IMR-90 (cell line): ENCODE measurements at regions not wholly inside any gene's neighbourhood (a gene's known extent, or its start where the extent isn't known, plus 50 kb on each side); places are given as distances from the start of the nearest gene placed in this dataset.

Experiments used
- ATAC-seq: fragments of 200-7000 bp; cut with Tn5 transposase; 2 replicates; pipeline ENCODE4 v1.9.1; 2020; ENCODE audit warnings: low read depth, mild to moderate bottlenecking, moderate library complexity
- BruUV-seq: library from RNA; stranded (reverse); fragments of 400-500 nt; replicated peaks from 2 replicates; lab custom pipeline; 2021; lab: Mats Ljungman, UMichigan
- CTCF ChIA-PET: fragments of 300-600 bp; formaldehyde crosslinking; extraction: SDS; loops from one replicate; lab custom pipeline; 2021; ENCODE audit warnings: antibody characterized with exemption; lab: Yijun Ruan, JAX
- POLR2A ChIA-PET: fragments of 300-600 bp; sonication (Branson Sonifier 250); formaldehyde crosslinking; loops from one replicate; lab custom pipeline; 2022; ENCODE audit warnings: antibody characterized with exemption; ENCODE audit not compliant: unreplicated experiment; lab: Charles Lee
- DNase-seq: peaks from one replicate; pipeline ENCODE4 v3.0.0; 2013
- H2AFZ ChIP-seq: replicated peaks from 2 replicates; pipeline ENCODE3; 2013; ENCODE audit warnings: low read length, mild to moderate bottlenecking; ENCODE audit not compliant: poor library complexity
- H2AK5ac ChIP-seq: 2 replicates; pipeline ENCODE4 v1.6.1; 2013; ENCODE audit warnings: low read depth, low read length, inconsistent platforms
- H2AK9ac ChIP-seq: replicated peaks from 2 replicates; pipeline ENCODE3; 2013; ENCODE audit warnings: mild to moderate bottlenecking, low read depth, low read length, moderate library complexity; ENCODE audit not compliant: poor library complexity
- H2BK120ac ChIP-seq: 2 replicates; pipeline ENCODE4 v1.6.1; 2013; ENCODE audit warnings: low read depth, low read length, inconsistent platforms
- H2BK15ac ChIP-seq: 3 replicates; pipeline ENCODE4 v1.6.1; 2013; ENCODE audit warnings: low read depth, low read length, inconsistent platforms
- H2BK20ac ChIP-seq: 2 replicates; pipeline ENCODE4 v1.6.1; 2013; ENCODE audit warnings: low read depth, mild to moderate bottlenecking, inconsistent platforms, low read length, moderate library complexity
- H2BK5ac ChIP-seq: 2 replicates; pipeline ENCODE4 v1.6.1; 2013; ENCODE audit warnings: mild to moderate bottlenecking, low read depth, low read length, inconsistent platforms; ENCODE audit not compliant: poor library complexity, severe bottlenecking
- H3K14ac ChIP-seq: replicated peaks from 2 replicates; pipeline ENCODE4 v1.6.1; 2013; ENCODE audit warnings: low read depth, low read length, inconsistent platforms
- H3K18ac ChIP-seq: 2 replicates; pipeline ENCODE4 v1.6.1; 2013; ENCODE audit warnings: low read depth, low read length, control low read depth
- H3K23ac ChIP-seq: 2 replicates; pipeline ENCODE4 v1.6.1; 2013; ENCODE audit warnings: low read depth, low read length, inconsistent platforms
- H3K27ac ChIP-seq: 2 replicates; pipeline ENCODE4 v1.5.1; 2013; ENCODE audit warnings: mild to moderate bottlenecking, control low read depth, low read length; ENCODE audit not compliant: insufficient read depth
- H3K27me3 ChIP-seq: 2 replicates; pipeline ENCODE4 v1.6.1; 2013; ENCODE audit warnings: low read length; ENCODE audit not compliant: control insufficient read depth, insufficient read depth
- H3K36me3 ChIP-seq: 2 replicates; pipeline ENCODE4 v1.6.1; 2013; ENCODE audit warnings: low read length, mixed read lengths; ENCODE audit not compliant: control insufficient read depth, insufficient read depth
- H3K4ac ChIP-seq: 2 replicates; pipeline ENCODE4 v1.6.1; 2013; ENCODE audit warnings: low read depth, low read length, inconsistent platforms
- H3K4me1 ChIP-seq: 2 replicates; pipeline ENCODE4 v1.6.1; 2013; ENCODE audit warnings: low read length, mixed read lengths; ENCODE audit not compliant: control insufficient read depth, insufficient read depth
- H3K4me2 ChIP-seq: 2 replicates; pipeline ENCODE4 v1.6.1; 2013; ENCODE audit warnings: low read depth, mild to moderate bottlenecking, control low read depth, low read length, moderate library complexity
- H3K4me3 ChIP-seq: 2 replicates; pipeline ENCODE4 v1.5.1; 2013; ENCODE audit warnings: low read depth, mild to moderate bottlenecking, control low read depth, low read length, moderate library complexity; ENCODE audit not compliant: insufficient read depth
- H3K56ac ChIP-seq: 2 replicates; pipeline ENCODE4 v1.6.1; 2013; ENCODE audit warnings: low read length, inconsistent platforms; ENCODE audit not compliant: insufficient read depth; ENCODE audit errors: extremely low read depth
- H3K79me1 ChIP-seq, 2 experiments: 2 replicates each; pipeline ENCODE4 v1.6.1; 2013; ENCODE audit warnings: low read length in 2 of 2, inconsistent platforms in 1 of 2, low read depth in 1 of 2
- H3K9ac ChIP-seq: 2 replicates; pipeline ENCODE4 v1.6.1; 2013; ENCODE audit warnings: low read depth, low read length, control low read depth
- H3K9me1 ChIP-seq: 2 replicates; pipeline ENCODE4 v1.6.1; 2013; ENCODE audit warnings: low read length, inconsistent platforms; ENCODE audit not compliant: insufficient read depth
- H3K9me3 ChIP-seq: 2 replicates; pipeline ENCODE4 v1.6.1; 2013; ENCODE audit warnings: low read length; ENCODE audit not compliant: control insufficient read depth, insufficient read depth
- H4K20me1 ChIP-seq: 2 replicates; pipeline ENCODE4 v1.6.1; 2013; ENCODE audit warnings: low read length, inconsistent platforms; ENCODE audit not compliant: insufficient read depth
- H4K5ac ChIP-seq: 2 replicates; pipeline ENCODE4 v1.6.1; 2013; ENCODE audit warnings: mild to moderate bottlenecking, low read depth, low read length, control low read depth
- H4K8ac ChIP-seq, 2 experiments: 2 replicates each; pipeline ENCODE4 v1.6.1; 2013; ENCODE audit warnings: low read depth in 2 of 2, low read length in 2 of 2, control low read depth in 1 of 2, inconsistent platforms in 1 of 2
- H4K91ac ChIP-seq: 2 replicates; pipeline ENCODE4 v1.6.1; 2013; ENCODE audit warnings: low read depth, low read length, inconsistent platforms; ENCODE audit not compliant: insufficient read depth
- BHLHE40 ChIP-seq: fragments of 150-350 bp; IDR thresholded peaks from 2 replicates; pipeline ENCODE4 v1.6.1; 2016; ENCODE audit warnings: mild to moderate bottlenecking, low read depth, low read length
- ELK1 ChIP-seq: fragments of 150-350 bp; IDR thresholded peaks from 2 replicates; pipeline ENCODE4 v1.6.1; 2016; ENCODE audit warnings: low read depth, mild to moderate bottlenecking, low read length, moderate library complexity, borderline replicate concordance
- MAZ ChIP-seq: IDR thresholded peaks from 2 replicates; pipeline ENCODE4 v1.6.1; 2012; ENCODE audit warnings: low read depth, mild to moderate bottlenecking, low read length, improper control_type of control experiment, moderate library complexity, borderline replicate concordance
- NFE2L2 ChIP-seq: fragments of 150-350 bp; IDR thresholded peaks from 2 replicates; pipeline ENCODE4 v1.6.1; 2016; ENCODE audit warnings: low read depth, mild to moderate bottlenecking, low read length
- RCOR1 ChIP-seq: IDR thresholded peaks from 2 replicates; pipeline ENCODE4 v1.6.1; 2012; ENCODE audit warnings: mild to moderate bottlenecking, low read length, improper control_type of control experiment; ENCODE audit not compliant: insufficient replicate concordance
- WGBS, 2 experiments: methylation state at CpG; one replicate each; pipeline versions ENCODE4 v1.1.5 to v1.1.7; 2013; ENCODE audit warnings: missing lambda C conversion rate in 2 of 2; ENCODE audit not compliant: insufficient read length in 1 of 2; ENCODE audit errors: extremely low coverage in 2 of 2; 5-methylcytosine and 5-hydroxymethylcytosine counted together
- dilution Hi-C: fragments of 300-500 bp; cut with HindIII; formaldehyde crosslinking; loops from one replicate; pipeline ENCODE4 v1.14.3; 2018; ENCODE audit warnings: low sequenced_read_pairs; ENCODE audit not compliant: unreplicated experiment
- in situ Hi-C: fragments of 300-500 bp; cut with MboI; formaldehyde crosslinking; loops from 3 replicates; pipeline ENCODE4 v1.14.3; 2019; ENCODE audit warnings: low sequenced_read_pairs, inconsistent platforms, mixed read lengths
- intact Hi-C: fragments of 100-400 bp; cut with micrococcal nuclease; formaldehyde crosslinking; loops from 2 replicates; pipeline ENCODE4 v1.10.0; 2022

GRCh38 chr7:104264285-104264684, 56.5 kb upstream of the ORC5 start:
- Histone ChIP-seq H2BK120ac (no peak overlapping the region), H3K27me3 (no peaks in the 10 kb centered on the region), H3K9ac (no peak overlapping the region), H3K27ac (no peak overlapping the region), H4K20me1 (no peaks in the 10 kb centered on the region), H3K4me1 (no peaks in the 10 kb centered on the region), H2AK5ac (no peak overlapping the region), H3K18ac (no peak overlapping the region), H3K23ac (no peak overlapping the region), H3K4me2 (no peak overlapping the region), H4K8ac (no peak overlapping the region), H3K56ac (no peak overlapping the region), H3K9me3 (peaks cover 3% of the 10 kb centered on the region; the same call in 1 of the 2 replicates), H4K91ac (no peak overlapping the region), H2BK5ac (no peak overlapping the region), H3K36me3 (no peaks in the 10 kb centered on the region), H2BK15ac (no peak overlapping the region), H3K4me3 (no peak overlapping the region), H2BK20ac (no peak overlapping the region), H2AK9ac (no peak overlapping the region), H3K79me1 (no peaks in the 10 kb centered on the region), H4K5ac (no peak overlapping the region), H3K14ac (no peak overlapping the region), H3K4ac (no peak overlapping the region), H3K9me1 (no peaks in the 10 kb centered on the region), H2AFZ (no peak overlapping the region)
- dilution Hi-C loops = no loop called here
- in situ Hi-C loops = no loop called here
- intact Hi-C loops = no loop called here
- TF ChIP-seq RCOR1 = no peak
- TF ChIP-seq NFE2L2 = no peak
- TF ChIP-seq BHLHE40 = no peak
- no peak for TF ChIP-seq MAZ
- TF ChIP-seq ELK1 = no peak
- ATAC-seq (no peak), DNase-seq (peak; percentile 32)
- ChIA-PET POLR2A (no interaction called here), CTCF (interaction anchor here (1.3 kb wide), 1 partner anchor 33 kb away, joined by 5 read pairs; no protein-coding TSS in a partner anchor)
- 50% methylated on average over 2 of the region's 3 CpGs; no CpG with 5 or more reads in 1 of the 2 experiments for WGBS, 2 experiments
- no TSS peak for BruUV-seq
